Liver (tissue), 8 donors: ENCODE measurements at regions not wholly inside any gene's neighbourhood (a gene's known extent, or its start where the extent isn't known, plus 50 kb on each side); places are given as distances from the start of the nearest gene placed in this dataset.

Experiments used
- DNase-seq: peaks from one replicate; pipeline ENCODE4 v3.0.0-alpha.2; 2017; ENCODE audit warnings: low spot score
- H3K27ac ChIP-seq, 2 donors: one replicate each; pipeline ENCODE4 v1.7.0; 2013; ENCODE audit warnings: inconsistent platforms in 2 of 2, low read length in 2 of 2, control low read depth in 1 of 2, low read depth in 1 of 2, mild to moderate bottlenecking in 1 of 2
- H3K27me3 ChIP-seq, 4 donors: one replicate each; pipeline versions ENCODE4 v1.6.1 to v1.7.0; 2013; ENCODE audit warnings: low read length in 3 of 4, inconsistent platforms in 1 of 4, mild to moderate bottlenecking in 1 of 4, moderate library complexity in 1 of 4; ENCODE audit not compliant: control insufficient read depth in 4 of 4, insufficient read depth in 4 of 4
- H3K36me3 ChIP-seq, 4 donors: one replicate each; pipeline versions ENCODE4 v1.6.1 to v1.7.0; 2013; ENCODE audit warnings: low read length in 3 of 4, mild to moderate bottlenecking in 3 of 4, low read depth in 1 of 4, moderate library complexity in 1 of 4; ENCODE audit not compliant: control insufficient read depth in 4 of 4, insufficient read depth in 3 of 4
- H3K4me1 ChIP-seq, 4 donors: one replicate each; pipeline versions ENCODE4 v1.6.1 to v1.7.0; 2013; ENCODE audit warnings: low read length in 3 of 4, mild to moderate bottlenecking in 3 of 4, moderate library complexity in 1 of 4; ENCODE audit not compliant: control insufficient read depth in 4 of 4, insufficient read depth in 4 of 4
- H3K4me3 ChIP-seq, 3 donors: one replicate each; pipeline versions ENCODE4 v1.6.1 to v1.7.0; 2013; ENCODE audit warnings: low read length in 3 of 3, control low read depth in 1 of 3, low read depth in 1 of 3, mild to moderate bottlenecking in 1 of 3
- H3K9ac ChIP-seq, 2 donors: one replicate each; pipeline ENCODE4 v1.7.0; 2013; ENCODE audit warnings: low read length in 2 of 2, mild to moderate bottlenecking in 2 of 2, moderate library complexity in 2 of 2, control low read depth in 1 of 2, low read depth in 1 of 2
- H3K9me3 ChIP-seq, 4 donors: one replicate each; pipeline versions ENCODE4 v1.6.1 to v1.7.0; 2013; ENCODE audit warnings: low read length in 3 of 4; ENCODE audit not compliant: control insufficient read depth in 4 of 4
- EGR1 ChIP-seq, 2 donors: IDR thresholded peaks; 2 replicates each; pipeline ENCODE4 v1.6.1; 2016 to 2018; ENCODE audit warnings: antibody characterized with exemption in 2 of 2, low read depth in 2 of 2
- FOXA1 ChIP-seq: IDR thresholded peaks from 2 replicates; pipeline ENCODE4 v1.6.1; 2016; ENCODE audit warnings: antibody characterized with exemption
- FOXA2 ChIP-seq: IDR thresholded peaks from 2 replicates; pipeline ENCODE4 v1.6.1; 2016; ENCODE audit warnings: antibody characterized with exemption
- GABPA ChIP-seq, 2 donors: IDR thresholded peaks in 1 of 2; conservative IDR thresholded peaks in 1 of 2; 2 replicates each; pipeline ENCODE4 v1.6.1; 2016; ENCODE audit warnings: antibody characterized with exemption in 2 of 2, mild to moderate bottlenecking in 1 of 2, moderate library complexity in 1 of 2
- HNF4A ChIP-seq, 2 donors: conservative IDR thresholded peaks; 2 replicates each; pipeline ENCODE4 v1.6.1; 2016; ENCODE audit warnings: antibody characterized with exemption in 2 of 2, mild to moderate bottlenecking in 2 of 2
- HNF4G ChIP-seq: IDR thresholded peaks from 2 replicates; pipeline ENCODE4 v1.6.1; 2016; ENCODE audit warnings: antibody characterized with exemption
- JUND ChIP-seq, 2 donors: IDR thresholded peaks; 2 replicates each; pipeline ENCODE4 v1.6.1; 2016; ENCODE audit warnings: antibody characterized with exemption in 2 of 2
- NR2F2 ChIP-seq: IDR thresholded peaks from 2 replicates; pipeline ENCODE4 v1.6.1; 2016; ENCODE audit warnings: antibody characterized with exemption
- RAD21 ChIP-seq, 2 donors: IDR thresholded peaks; 2 replicates each; pipeline ENCODE4 v1.6.1; 2016; ENCODE audit warnings: antibody characterized with exemption in 2 of 2, mild to moderate bottlenecking in 2 of 2
- RXRA ChIP-seq, 2 donors: IDR thresholded peaks; 2 replicates each; pipeline ENCODE4 v1.6.1; 2017 to 2018; ENCODE audit warnings: antibody characterized with exemption in 2 of 2, mild to moderate bottlenecking in 1 of 2
- SP1 ChIP-seq: IDR thresholded peaks from 2 replicates; pipeline ENCODE4 v1.6.1; 2018; ENCODE audit warnings: antibody characterized with exemption, mild to moderate bottlenecking
- TAF1 ChIP-seq: conservative IDR thresholded peaks from 2 replicates; pipeline ENCODE4 v1.6.1; 2016; ENCODE audit warnings: antibody characterized with exemption, mild to moderate bottlenecking
- YY1 ChIP-seq: IDR thresholded peaks from 2 replicates; pipeline ENCODE4 v1.6.1; 2016; ENCODE audit warnings: antibody characterized with exemption, mild to moderate bottlenecking
- WGBS: extraction: QIAGEN DNeasy Blood & Tissue Kit; methylation state at CpG from one replicate; pipeline ENCODE4 v1.1.7; 2013; 5-methylcytosine and 5-hydroxymethylcytosine counted together
- TF ChIP-seq, protein P1 (sequence below): IDR thresholded peaks from 2 replicates; pipeline ENCODE4 v1.6.1; 2016; ENCODE audit warnings: antibody characterized with exemption, mild to moderate bottlenecking
- TF ChIP-seq, protein P2 (sequence below): IDR thresholded peaks from 2 replicates; pipeline ENCODE4 v1.6.1; 2016; ENCODE audit warnings: antibody characterized with exemption
- TF ChIP-seq, protein P3 (sequence below): fragments of 150-350 bp; IDR thresholded peaks from 2 replicates; pipeline ENCODE4 v1.5.1; 2017; ENCODE audit warnings: improper control_type of control experiment, low read depth, low read length; ENCODE audit not compliant: missing input control
- TF ChIP-seq, protein P4 (sequence below): IDR thresholded peaks from 2 replicates; pipeline ENCODE4 v1.6.1; 2016; ENCODE audit warnings: antibody characterized with exemption
- donor health status: healthy.
- donor health status: healthy.
- donor health status: healthy.
- donor health status: healthy.
- donor health status: healthy.

DNA sequence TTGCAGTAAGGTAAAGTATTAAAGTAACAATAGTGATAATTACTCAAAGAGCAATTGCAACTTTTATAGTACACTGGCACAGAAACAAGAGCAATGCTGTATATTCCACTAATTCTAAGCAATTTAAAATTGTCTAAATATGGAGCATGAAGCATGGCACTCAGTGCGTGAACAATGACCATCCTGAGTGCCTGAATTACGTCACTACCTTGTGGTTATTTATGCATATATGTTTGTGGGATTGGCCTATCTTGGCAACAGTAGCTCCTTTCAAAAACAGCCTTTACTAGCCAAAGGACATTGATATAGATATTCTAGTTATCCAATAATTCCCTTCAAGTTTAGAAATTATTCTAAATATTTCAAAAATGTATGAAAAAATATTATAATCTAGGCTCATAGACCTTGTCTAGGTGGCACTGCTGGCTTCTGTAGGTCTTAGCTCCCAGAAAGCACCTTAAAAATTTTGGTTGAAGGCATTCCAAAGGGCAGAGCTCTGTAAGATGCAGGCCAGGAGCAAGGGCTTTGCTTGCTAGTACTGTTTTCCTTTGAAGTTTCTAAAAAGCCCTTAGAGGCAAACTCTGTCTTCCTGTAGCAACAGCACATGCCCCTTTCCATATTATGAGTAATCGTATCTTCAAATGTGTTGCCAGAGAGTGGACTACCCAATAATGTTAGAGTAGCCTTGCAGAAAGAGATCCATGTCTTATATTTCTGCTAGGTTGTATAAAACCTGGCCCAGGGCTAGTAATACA, 719.3 kb downstream of the NR2F1-AS1 start:
- WGBS: 86% methylated on average over 3 of the region's 3 CpGs
- DNase-seq: no peak
- no peak overlapping the region for H3K9ac ChIP-seq
- TF ChIP-seq JUND (IDR thresholded peaks at IDR 0.05): no peak
- no peaks in the 10 kb centered on the region for H3K27me3 ChIP-seq
- H3K4me1 ChIP-seq: no peaks in the 10 kb centered on the region
- H3K36me3 ChIP-seq: no peaks in the 10 kb centered on the region
- H3K27ac ChIP-seq: no peak overlapping the region
- H3K4me3 ChIP-seq: no peak overlapping the region
- no peaks in the 10 kb centered on the region for H3K9me3 ChIP-seq

DNA sequence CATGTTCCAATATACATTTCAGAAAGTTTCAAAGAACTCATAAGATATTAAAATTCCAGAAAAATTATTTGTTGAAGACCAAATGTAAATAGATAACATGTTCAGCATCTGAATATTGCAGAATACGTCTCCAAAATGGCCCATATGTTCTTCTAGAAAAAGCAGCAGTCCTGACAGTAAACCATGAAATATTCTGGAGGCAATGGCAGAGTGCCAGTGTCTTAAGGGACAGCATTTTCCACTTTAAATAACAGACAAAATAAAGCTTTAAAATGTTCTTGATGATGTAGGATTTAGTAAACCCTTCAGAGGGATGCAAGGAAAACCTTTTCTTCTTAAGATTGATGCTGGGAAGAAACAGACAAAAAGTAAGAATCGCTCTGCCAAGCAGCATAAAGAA, 721.0 kb downstream of the NR2F1-AS1 start:
- Histone ChIP-seq H3K27me3 (no peaks in the 10 kb centered on the region), H3K4me3 (no peak overlapping the region), H3K9ac (no peak overlapping the region), H3K9me3 (no peaks in the 10 kb centered on the region), H3K36me3 (no peaks in the 10 kb centered on the region), H3K27ac (no peak overlapping the region), H3K4me1 (no peaks in the 10 kb centered on the region)
- no peak for DNase-seq
- TF ChIP-seq NR2F2 (no peak), RXRA (IDR thresholded peaks at IDR 0.05) (no peak), HNF4A (conservative IDR thresholded peaks at IDR 0.05) (no peak), FOXA2 (no peak), RAD21 (IDR thresholded peaks at IDR 0.05) (no peak), FOXA1 (no peak), TAF1 (no peak), GABPA (IDR thresholded peaks at IDR 0.05 in 1 of 2, conservative IDR thresholded peaks at IDR 0.05 in 1 of 2) (no peak), JUND (IDR thresholded peaks at IDR 0.05) (no peak), SP1 (no peak), EGR1 (IDR thresholded peaks at IDR 0.05; ENCODE audit: low read depth in 2 of 2) (no peak)
- TF ChIP-seq, protein P1, sequence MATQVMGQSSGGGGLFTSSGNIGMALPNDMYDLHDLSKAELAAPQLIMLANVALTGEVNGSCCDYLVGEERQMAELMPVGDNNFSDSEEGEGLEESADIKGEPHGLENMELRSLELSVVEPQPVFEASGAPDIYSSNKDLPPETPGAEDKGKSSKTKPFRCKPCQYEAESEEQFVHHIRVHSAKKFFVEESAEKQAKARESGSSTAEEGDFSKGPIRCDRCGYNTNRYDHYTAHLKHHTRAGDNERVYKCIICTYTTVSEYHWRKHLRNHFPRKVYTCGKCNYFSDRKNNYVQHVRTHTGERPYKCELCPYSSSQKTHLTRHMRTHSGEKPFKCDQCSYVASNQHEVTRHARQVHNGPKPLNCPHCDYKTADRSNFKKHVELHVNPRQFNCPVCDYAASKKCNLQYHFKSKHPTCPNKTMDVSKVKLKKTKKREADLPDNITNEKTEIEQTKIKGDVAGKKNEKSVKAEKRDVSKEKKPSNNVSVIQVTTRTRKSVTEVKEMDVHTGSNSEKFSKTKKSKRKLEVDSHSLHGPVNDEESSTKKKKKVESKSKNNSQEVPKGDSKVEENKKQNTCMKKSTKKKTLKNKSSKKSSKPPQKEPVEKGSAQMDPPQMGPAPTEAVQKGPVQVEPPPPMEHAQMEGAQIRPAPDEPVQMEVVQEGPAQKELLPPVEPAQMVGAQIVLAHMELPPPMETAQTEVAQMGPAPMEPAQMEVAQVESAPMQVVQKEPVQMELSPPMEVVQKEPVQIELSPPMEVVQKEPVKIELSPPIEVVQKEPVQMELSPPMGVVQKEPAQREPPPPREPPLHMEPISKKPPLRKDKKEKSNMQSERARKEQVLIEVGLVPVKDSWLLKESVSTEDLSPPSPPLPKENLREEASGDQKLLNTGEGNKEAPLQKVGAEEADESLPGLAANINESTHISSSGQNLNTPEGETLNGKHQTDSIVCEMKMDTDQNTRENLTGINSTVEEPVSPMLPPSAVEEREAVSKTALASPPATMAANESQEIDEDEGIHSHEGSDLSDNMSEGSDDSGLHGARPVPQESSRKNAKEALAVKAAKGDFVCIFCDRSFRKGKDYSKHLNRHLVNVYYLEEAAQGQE: no peak
- TF ChIP-seq, protein P2, sequence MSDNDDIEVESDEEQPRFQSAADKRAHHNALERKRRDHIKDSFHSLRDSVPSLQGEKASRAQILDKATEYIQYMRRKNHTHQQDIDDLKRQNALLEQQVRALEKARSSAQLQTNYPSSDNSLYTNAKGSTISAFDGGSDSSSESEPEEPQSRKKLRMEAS: no peak
- WGBS: 81% methylated on average over 2 of the region's 2 CpGs

DNA sequence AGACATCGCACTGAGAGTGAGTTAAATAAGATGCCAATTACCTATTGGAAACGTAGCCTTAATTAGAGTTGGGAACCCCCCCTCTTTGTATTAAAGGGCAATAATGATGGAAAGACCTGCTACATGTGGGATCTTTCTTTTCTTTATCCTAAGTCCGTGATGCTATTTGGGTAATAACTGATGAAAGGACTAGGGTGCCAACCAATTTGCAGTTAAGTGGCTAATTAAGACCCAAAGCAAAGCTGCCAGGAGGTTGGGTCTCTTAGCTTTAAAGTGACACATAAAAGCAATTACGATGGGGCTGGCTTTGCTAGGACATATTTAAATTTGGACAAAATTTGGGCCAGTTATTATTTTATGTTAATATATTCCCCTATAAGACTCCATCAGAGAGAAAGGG, 728.8 kb downstream of the NR2F1-AS1 start:
- no peaks in the 10 kb centered on the region for H3K36me3 ChIP-seq
- WGBS: 73% methylated on average over 4 of the region's 4 CpGs
- no peak for DNase-seq
- peaks cover 0 to 3% (median 0%) of the 10 kb centered on the region in 4 donors for H3K27me3 ChIP-seq
- no peak overlapping the region for H3K9ac ChIP-seq
- no peaks in the 10 kb centered on the region for H3K4me1 ChIP-seq
- no peaks in the 10 kb centered on the region for H3K9me3 ChIP-seq
- H3K4me3 ChIP-seq: no peak overlapping the region
- H3K27ac ChIP-seq: no peak overlapping the region
- TF ChIP-seq RXRA (IDR thresholded peaks at IDR 0.05) (no peak), SP1 (no peak), HNF4G (no peak), RAD21 (IDR thresholded peaks at IDR 0.05) (no peak), YY1 (no peak), JUND (IDR thresholded peaks at IDR 0.05) (no peak), NR2F2 (no peak)
- TF ChIP-seq, protein P3, sequence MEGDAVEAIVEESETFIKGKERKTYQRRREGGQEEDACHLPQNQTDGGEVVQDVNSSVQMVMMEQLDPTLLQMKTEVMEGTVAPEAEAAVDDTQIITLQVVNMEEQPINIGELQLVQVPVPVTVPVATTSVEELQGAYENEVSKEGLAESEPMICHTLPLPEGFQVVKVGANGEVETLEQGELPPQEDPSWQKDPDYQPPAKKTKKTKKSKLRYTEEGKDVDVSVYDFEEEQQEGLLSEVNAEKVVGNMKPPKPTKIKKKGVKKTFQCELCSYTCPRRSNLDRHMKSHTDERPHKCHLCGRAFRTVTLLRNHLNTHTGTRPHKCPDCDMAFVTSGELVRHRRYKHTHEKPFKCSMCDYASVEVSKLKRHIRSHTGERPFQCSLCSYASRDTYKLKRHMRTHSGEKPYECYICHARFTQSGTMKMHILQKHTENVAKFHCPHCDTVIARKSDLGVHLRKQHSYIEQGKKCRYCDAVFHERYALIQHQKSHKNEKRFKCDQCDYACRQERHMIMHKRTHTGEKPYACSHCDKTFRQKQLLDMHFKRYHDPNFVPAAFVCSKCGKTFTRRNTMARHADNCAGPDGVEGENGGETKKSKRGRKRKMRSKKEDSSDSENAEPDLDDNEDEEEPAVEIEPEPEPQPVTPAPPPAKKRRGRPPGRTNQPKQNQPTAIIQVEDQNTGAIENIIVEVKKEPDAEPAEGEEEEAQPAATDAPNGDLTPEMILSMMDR: no peak
- TF ChIP-seq, protein P1: no peak
- TF ChIP-seq, protein P4, sequence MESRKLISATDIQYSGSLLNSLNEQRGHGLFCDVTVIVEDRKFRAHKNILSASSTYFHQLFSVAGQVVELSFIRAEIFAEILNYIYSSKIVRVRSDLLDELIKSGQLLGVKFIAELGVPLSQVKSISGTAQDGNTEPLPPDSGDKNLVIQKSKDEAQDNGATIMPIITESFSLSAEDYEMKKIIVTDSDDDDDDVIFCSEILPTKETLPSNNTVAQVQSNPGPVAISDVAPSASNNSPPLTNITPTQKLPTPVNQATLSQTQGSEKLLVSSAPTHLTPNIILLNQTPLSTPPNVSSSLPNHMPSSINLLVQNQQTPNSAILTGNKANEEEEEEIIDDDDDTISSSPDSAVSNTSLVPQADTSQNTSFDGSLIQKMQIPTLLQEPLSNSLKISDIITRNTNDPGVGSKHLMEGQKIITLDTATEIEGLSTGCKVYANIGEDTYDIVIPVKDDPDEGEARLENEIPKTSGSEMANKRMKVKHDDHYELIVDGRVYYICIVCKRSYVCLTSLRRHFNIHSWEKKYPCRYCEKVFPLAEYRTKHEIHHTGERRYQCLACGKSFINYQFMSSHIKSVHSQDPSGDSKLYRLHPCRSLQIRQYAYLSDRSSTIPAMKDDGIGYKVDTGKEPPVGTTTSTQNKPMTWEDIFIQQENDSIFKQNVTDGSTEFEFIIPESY: no peak
